GM21786 (cell line): ENCODE measurements at regions not wholly inside any gene's neighbourhood (a gene's known extent, or its start where the extent isn't known, plus 50 kb on each side); places are given as distances from the start of the nearest gene placed in this dataset.
"Not testable (repeated sequence)": the region's sequence is repeated elsewhere in the genome, so short reads cannot be mapped to it uniquely, and the experiment has no call there.

Source experiments
- ATAC-seq: cut with Tn5 transposase; IDR thresholded peaks from one replicate; pipeline ENCODE4 v1.9.1; 2021; ENCODE audit not compliant: unreplicated experiment

- ATAC-seq = no peak
Measured at GRCh38 chr12:115813256-115813655, 464.2 kb downstream of the MED13L start.

- no peak for ATAC-seq
Measured at GRCh38 chr12:115811929-115812328, 465.6 kb downstream of the MED13L start.

- ATAC-seq = no peak
Measured at GRCh38 chr12:115811045-115811444, 466.4 kb downstream of the MED13L start.

GRCh38 chr12:115810122-115810901 lies 467.2 kb downstream of the MED13L start:
- ATAC-seq = no peak

GRCh38 chr12:115806000-115806399 lies 471.5 kb downstream of the MED13L start:
- no peak for ATAC-seq

- ATAC-seq = no peak
Measured at GRCh38 chr12:115802767-115803166, 474.7 kb downstream of the MED13L start.

- no peak for ATAC-seq
Measured at GRCh38 chr12:115801871-115802270, 475.6 kb downstream of the MED13L start.

- ATAC-seq = no peak
Measured at GRCh38 chr12:115799610-115800009, 477.9 kb downstream of the MED13L start.

- no peak for ATAC-seq
Measured at GRCh38 chr12:115798309-115798917, 479.1 kb downstream of the MED13L start.

GRCh38 chr12:115794659-115795081 lies 482.8 kb downstream of the MED13L start:
- no peak for ATAC-seq

GRCh38 chr12:115791331-115791730 lies 486.2 kb downstream of the MED13L start:
- no peak for ATAC-seq

GRCh38 chr12:115790526-115790925 lies 487.0 kb downstream of the MED13L start:
- no peak for ATAC-seq

GRCh38 chr12:115786490-115786889 lies 491.0 kb downstream of the MED13L start:
- ATAC-seq = not testable (repeated sequence)

GRCh38 chr12:115785548-115785947 lies 491.9 kb downstream of the MED13L start:
- no peak for ATAC-seq

GRCh38 chr12:115776399-115776798 lies 501.1 kb downstream of the MED13L start:
- ATAC-seq = no peak

- ATAC-seq = no peak
Measured at GRCh38 chr12:115774148-115774895, 503.2 kb downstream of the MED13L start.

GRCh38 chr12:115771601-115772000 lies 505.9 kb downstream of the MED13L start:
- no peak for ATAC-seq

GRCh38 chr12:115771065-115771464 lies 506.4 kb downstream of the MED13L start:
- ATAC-seq = no peak

- ATAC-seq = no peak
Measured at GRCh38 chr12:115770643-115771042, 506.9 kb downstream of the MED13L start.

GRCh38 chr12:115767916-115768315 lies 509.6 kb downstream of the MED13L start:
- no peak for ATAC-seq

- no peak for ATAC-seq
Measured at GRCh38 chr12:115763982-115764621, 513.4 kb downstream of the MED13L start.
